Muscle of arm (tissue), 1 donor: ENCODE measurements at regions not wholly inside any gene's neighbourhood (a gene's known extent, or its start where the extent isn't known, plus 50 kb on each side); places are given as distances from the start of the nearest gene placed in this dataset.
"Not testable (repeated sequence)": the region's sequence is repeated elsewhere in the genome, so short reads cannot be mapped to it uniquely, and the experiment has no call there.

Experiments used
- DNase-seq: peaks from one replicate; pipeline ENCODE4 v3.0.0-alpha.2; 2013

DNA sequence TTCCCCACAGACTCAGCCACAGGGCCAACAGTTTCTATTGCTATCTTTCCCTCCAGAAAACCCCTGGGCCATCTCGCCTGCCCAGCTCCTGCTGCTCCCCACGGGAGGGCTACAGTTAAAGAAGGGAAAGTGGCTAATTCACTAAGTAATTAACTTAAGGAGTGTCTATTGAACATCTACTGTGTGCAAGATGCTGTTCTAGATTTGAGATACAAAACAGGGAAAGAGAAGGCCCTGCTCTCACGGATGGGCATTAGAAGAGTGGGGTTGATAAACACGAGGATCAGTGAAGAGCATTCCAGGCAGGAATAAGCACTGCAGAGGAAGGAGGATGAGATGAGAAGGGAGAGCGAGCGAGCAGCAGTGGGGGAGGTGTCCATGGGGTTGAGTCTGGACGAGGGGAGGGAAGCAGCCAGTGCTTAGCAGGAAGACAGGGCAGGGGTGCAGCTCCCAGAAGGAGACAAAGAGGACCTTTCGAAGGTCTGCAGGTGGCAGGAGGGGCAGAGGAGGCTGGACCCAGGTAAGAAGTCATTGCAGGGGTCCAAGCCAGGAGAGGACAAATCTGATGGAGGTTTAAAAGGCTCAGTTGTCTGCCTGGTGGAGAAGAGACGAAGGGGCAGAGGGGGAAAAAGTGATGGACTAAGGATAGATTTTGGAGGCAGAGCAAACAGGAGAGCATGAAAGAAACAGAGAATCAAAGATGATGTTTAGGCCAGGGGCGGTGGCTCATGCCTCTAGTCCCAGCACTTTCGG, 64.7 kb downstream of the KLF15 start:
- no peak for DNase-seq

DNA sequence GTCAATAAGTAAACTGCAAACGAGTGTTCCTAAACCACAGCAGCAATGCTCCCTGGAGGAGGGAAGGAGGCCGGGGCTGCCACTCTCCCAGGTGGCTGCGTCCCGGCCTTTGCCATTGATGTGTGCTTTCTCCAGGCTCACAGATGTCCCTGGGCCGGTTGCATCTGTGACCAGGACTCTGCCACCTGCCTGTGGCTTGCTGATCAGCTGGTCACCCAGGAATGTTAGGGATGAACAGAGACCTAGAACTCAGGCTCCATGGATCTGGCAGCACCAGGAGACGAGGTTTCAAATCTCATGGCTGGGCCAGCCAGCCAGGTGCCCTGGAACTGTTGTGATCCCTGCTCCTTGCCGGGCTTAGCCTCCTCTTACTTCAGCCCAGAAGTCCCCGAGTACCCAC, 65.7 kb downstream of the KLF15 start:
- DNase-seq: no peak

DNA sequence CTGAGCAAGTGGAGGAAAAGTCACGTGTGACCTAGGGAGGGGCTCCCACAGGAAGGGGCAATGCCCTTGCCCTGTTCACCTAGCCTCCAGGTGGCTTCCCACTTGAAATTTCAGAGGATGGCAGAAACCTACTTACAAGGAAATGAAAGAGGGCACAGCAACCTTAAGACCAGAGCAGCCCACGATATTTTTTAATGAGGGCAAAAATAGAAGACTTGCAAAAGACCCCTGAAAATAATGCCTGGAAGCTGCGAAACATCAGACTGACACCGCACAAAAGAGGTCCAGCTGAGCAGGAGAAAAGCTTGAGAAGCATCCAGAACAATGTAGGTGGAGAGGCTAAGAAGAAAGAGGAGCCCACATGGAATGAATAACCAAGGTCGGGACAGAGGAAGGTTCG, 66.1 kb downstream of the KLF15 start:
- no peak for DNase-seq

DNA sequence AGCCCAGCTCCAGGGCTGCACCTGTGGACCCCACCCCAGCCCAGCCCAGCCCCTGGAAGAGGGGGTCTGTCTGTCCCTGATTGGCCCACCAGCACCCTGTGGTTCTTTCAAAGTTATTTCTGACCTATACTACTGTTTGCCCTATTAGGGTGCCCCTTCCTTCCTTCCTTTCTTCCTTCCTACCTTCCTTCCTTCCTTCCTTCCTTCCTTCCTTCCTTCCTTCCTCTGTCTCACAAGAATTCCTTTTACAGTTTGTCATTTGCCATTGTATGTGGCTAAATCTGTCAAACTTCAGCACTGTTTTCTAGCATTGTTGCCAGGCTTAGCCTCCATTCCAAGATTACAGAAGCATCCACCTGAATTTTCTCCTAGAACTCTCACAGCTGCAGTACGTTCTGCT, 66.9 kb downstream of the KLF15 start:
- DNase-seq: no peak

DNA sequence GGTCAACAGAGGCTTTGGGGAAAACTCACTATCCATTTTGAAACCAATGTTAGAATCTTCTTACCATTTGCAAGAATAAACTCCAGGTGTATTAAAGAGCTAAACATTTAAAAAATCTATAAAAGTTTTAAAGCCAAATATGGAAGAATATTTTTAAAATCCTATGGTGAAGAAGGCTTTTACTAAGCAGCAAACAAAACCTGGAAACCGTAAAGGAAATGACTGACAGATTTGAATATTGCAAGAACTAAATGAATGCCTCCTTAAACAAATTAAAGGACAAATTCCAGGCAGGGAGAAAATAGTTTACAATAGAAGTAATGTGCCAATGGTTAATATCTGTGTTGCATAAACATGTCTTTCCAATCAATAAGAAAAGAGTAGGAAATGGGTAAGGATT, 68.1 kb downstream of the KLF15 start:
- no peak for DNase-seq

DNA sequence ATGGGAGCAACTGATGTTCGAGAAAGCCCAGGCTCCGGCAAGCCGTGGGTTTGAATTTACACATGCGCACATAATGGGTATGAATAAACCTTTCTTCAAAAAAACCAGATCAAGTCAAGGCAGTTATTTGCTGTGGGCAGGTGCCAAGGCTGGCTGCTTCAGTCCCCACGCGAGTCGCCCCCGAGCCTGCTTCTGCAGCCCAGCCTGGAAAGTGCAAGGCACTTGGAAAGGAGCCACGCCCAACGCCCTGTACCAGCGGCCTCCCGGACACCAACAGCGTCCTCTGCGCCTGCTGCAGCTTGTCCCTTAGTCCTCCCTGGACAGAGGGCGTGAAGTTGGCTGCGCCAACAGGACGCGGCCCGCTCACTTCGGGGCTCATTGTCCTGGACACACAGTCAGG, 68.9 kb downstream of the KLF15 start:
- no peak for DNase-seq

DNA sequence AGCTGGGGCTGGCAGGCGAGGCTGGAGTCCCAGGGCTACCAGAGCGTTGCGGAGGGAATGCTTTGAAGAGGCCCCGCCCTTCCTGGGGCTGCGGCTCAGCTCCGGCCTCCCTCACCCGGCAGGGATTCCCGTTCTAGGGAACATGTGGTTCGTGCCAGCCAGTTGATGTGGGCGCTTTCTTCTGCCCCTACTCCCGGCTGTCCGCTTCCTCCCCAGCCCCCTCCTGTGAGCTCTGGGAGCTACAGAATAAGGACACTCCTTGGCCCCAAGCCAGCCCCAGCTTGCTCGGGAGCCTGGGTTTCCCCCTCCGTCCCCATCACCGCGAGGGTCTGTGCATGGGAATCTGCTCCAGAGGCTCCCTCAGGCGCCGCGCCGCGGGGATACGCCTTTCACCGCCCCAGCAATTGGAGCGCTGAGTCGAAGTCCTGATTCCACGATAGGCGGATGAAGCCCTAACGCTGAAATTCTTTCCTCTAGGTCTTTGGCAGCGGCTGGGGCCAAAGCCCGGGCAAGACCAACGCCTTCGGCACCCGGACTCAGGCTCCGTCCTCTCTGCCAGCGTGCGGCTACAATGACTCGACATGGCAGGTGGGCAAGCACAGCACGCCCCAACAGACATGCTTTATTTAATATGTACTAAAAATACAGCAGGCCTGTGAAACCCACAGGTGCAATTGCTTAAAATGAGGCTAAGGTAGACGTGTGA, 69.5 kb downstream of the KLF15 start:
- DNase-seq: peak; percentile 27

DNA sequence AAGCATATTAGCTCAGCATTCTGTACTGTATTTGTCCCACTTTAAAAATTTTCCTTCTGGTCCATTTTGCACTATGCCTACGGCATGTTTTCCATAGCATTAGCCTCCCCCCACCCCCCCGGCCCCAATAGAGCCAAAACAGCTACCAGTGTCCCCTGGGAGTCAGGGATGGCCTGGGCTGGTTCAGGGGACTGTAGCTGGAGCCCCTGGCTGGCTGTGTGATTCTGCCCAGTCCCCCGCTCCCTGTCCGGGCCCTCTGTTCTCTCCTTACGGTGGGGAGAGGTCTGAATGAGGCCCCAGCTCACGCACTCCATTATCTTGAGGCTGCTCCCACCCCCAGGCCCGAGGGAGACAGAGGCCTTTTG, 70.1 kb downstream of the KLF15 start:
- DNase-seq: no peak

DNA sequence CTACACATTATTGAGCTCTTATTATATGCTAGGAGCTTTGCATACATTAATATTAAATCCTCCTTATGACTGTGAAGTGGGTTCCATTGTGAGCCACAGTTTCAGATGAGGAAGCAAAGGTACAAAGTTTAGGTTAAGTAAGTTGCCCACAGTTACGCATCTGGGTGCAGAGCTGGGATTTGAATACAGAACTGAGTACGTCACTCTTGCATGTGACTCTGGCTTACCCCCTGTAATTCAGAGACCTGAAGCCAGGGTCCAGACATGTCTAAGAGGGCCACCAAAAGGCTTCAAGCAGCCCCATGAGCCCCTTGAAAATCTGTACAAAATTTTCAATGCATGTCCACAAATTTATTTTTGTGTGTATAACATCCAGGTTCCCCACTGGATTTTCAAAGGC, 71.8 kb downstream of the KLF15 start:
- DNase-seq: no peak

DNA sequence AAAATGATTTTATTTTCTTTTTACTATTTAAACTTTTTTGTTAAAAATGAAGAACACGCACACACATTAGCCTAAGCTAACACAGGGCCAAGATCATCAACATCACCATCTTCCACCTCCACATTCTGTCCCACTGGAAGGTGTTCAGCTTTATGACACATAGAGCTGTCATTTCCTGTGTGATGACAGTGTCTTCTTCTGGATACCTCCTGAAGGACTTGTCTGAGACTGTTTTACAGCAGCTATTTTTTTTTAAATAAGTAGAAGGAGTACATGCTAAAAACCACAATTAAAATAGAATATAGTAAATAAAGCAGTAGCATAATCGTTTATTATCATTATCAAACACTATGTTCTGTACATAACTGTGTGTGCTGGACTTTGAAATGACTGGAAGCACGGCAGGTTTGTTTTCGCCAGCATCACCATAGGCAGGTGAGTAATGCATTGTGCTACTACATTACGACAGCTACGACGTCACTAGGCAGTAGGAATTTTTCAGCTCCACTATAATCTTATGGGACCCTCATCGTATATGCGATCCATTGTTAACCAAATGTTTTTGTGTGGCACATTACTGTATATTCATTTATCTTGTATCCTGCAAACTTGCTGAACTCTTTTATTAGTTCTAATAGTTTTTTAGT, 72.8 kb downstream of the KLF15 start:
- no peak for DNase-seq

DNA sequence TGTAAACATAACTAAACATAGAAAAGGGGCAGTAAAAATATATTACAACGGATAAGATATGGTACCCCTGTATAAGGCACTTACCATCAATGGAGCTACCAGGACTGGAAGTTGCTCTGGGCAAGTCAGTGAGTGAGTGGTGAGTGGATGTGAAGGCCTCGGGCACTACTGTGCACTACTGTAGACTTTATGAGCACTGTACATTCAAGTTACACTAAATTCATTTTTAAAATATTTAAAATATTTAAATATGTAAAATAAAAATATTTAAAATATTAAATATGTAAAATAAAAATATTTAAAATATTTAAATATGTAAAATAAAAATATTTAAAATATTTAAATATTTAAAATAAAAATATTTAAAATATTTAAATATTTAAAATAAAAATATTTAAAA, 73.6 kb downstream of the KLF15 start:
- DNase-seq: not testable (repeated sequence)

DNA sequence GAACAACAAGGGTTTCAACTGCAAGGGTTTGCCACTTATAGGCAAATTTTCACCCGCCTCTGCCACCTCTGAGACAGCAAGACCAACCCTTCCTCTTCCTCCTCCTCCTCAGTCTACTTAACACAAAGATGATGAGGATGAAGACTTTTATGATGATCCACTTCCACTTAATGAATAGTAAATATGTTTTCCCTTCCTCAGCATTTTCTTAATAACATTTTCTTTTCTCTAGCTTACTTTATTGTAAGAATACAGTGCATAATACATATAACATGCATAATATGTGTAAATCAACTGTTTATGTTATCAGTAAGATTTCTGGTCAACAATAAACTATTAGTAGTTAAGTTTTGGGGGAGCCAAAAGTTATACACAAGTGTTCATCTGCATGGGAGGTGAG, 77.4 kb downstream of the KLF15 start:
- no peak for DNase-seq

DNA sequence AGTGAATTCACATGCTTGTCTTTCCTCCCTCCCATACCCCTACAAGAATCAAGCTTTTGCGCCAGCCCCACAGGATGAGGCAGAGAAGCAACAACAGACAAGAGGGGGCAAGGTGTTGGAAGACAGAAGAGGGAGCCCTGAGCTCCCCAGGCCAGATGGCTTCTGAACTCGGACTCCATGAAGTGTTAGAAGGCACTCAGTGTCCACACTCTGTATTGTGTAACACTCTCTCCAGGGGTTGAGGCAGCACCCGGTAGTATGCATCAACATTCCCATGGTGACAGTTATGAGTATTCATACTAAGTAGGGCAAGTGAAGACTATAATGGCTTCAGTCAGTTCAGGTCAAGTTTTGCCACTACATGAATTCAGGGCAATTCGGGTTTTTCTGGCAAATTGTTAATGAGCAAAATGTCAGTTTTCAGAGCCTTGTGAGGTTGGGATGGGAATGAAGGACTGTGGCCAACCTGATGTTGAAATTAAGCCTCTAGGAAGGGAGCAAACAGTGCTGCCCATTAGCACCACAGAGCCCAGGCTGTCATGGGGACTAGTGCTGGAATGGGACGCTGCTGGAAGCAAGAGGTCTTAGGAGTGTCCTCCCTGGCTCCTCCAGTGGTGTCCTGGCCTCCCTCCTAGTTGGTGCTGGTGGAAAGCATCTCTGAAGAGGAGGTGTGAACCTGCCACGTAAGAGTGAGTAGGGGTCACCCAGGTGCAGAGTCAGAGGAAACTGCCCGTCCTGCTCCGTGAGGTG, 79.4 kb downstream of the KLF15 start:
- no peak for DNase-seq

DNA sequence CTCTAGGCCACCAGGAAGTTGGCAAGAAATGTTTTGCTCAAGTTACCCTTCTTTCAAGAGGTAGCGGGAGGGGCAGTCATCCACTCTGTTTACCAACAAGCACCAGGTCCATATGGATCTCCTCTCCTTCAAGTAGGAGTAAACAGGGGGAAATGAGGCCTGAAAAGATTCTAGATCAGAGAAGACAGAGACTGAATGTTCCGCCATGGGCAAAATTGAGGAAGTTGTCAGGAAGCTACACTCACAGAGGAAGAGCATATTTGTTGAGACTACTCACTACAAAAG, 81.6 kb downstream of the KLF15 start:
- no peak for DNase-seq

DNA sequence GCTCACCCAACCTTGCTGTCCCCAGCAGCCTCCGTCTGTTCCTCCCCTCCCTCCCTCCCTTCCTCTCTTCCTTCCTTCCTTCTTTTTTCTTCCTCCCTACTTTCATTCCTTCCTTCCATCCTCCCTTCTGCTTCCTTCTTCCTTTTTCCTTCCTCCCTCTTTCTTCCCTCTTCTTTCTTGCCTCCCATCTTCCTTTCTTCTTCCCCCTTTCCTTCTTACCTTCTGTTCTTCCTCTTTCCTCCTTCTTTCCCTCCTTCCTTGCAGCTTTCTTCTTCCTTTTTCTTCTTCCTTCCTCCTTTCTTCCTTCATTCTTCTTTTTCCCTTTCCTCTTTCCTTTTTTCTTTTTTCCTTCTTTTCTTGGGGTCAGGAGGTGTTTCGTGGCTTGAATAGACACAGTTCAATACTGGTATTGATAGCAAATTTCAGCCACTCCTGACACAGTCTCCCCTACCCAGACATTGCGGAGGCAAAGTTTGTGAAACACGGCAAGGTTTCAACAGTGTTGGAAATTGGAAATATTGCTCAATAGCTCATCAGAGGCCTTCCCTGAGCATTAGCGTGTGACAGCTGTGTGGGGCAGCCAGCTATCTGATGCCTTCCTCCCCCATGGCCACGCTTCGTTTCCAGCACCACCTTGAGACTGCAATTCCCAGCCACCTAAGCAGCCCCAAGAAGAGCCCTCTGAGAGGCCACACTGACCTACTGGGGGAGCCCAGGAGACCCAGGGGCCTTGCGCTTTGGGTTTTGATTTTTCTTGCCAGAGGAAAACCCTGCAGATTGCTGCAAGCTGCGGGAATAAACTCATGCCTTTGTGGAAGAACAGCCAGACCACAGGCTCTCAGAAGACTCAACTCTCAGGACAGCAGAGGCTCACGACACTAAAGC, 82.2 kb downstream of the KLF15 start:
- DNase-seq: no peak

DNA sequence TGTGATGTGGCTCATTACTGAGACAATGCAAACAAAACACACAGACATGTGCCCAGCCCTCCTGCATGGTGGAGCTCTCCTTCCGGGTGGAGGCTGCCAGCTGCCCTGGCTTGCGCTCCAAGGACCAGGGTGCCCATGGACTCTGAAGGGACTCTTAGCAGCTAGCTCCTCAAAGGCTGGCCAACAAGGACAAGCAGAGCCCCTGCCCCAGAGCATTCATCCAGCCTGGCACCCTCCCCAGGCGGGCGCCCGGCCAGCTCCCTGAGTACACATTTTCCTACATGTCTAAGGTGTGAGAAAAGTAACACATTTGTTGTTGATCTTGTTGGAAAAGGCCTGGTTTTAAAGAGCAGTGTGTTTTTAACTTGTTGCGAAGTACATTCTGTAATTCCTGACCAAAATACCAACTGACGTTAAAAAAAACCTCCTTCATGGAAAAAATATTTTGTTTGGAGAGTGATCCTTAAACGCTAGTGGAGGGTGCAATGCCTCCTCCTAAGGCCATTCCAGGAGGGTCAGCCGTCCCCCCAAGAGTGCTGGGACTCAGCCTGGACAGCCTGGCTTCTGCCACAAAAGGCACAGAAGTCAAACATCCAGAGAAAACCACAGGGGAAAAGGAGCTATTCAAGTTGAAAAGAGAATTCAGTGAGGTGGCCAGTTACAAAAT, 86.9 kb downstream of the KLF15 start:
- DNase-seq: peak; percentile 16

DNA sequence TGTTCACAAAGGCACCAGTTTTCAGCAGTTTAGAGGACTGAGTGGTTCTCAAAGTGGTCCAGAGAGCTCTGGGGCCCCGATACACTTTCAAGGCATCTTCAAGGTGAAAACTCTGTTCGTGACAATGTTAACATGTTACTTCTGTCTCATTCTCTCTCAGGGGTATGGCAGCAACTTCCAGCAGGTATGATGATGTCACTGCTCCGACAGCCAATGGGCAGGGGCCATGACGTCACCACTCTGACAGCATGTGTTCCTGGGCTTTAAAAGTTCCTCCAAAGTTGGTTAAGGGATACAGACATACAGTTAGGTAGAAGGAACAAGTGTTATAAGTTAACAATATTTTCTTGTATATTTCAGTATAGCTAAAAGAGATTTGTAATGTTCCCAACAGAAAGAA, 87.9 kb downstream of the KLF15 start:
- DNase-seq: no peak

DNA sequence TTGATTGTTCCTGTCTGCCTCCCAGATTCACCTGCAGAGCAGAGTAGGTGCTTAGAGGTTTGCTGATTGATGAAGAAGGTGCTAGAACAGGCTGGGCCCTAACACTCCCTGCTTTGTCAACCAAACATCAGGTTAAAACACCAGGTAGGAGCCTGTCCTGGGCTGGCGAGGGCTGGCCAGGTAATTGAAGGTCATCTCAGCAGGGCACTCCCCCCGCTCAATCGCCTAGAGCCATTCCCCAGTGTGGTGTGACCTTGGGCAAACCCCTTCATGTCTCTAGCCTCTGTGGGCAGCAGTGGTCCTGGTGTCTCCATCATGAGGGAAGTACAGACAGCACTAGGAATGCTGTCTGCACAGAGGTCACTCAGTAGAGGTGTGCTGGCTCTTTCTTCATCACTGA, 88.3 kb downstream of the KLF15 start:
- no peak for DNase-seq

DNA sequence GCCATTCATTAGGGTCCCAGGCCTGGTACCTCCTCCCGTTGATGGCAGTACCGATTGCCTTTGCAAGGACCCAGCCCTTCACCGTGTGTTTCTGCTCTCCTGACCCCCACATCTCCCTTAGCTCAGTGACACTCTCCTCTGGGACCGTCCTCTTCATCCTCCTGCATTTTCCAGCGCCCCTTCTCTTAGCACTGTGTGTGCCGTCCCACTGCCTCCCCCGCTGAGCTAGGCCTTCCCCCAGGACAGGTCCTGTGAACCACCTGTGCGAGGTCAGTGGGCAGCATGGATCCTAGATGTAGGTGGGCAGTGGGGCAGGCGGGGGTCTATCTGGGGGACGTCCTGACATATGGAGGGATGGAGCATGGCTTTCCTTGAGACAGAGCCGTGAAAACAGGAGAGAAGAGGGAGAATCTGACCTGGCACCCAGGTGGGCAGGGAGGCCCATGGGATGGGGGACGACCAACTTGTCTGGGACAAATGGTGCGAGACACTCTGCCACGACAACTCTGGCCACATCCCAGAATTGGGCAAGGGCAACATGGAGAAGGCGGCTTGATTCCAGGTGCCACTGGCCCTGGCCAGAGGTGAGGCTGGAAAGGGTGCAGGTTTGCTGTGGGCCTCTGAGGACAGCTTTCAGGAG, 87.7 kb upstream of the ALDH1L1 start:
- DNase-seq: no peak

DNA sequence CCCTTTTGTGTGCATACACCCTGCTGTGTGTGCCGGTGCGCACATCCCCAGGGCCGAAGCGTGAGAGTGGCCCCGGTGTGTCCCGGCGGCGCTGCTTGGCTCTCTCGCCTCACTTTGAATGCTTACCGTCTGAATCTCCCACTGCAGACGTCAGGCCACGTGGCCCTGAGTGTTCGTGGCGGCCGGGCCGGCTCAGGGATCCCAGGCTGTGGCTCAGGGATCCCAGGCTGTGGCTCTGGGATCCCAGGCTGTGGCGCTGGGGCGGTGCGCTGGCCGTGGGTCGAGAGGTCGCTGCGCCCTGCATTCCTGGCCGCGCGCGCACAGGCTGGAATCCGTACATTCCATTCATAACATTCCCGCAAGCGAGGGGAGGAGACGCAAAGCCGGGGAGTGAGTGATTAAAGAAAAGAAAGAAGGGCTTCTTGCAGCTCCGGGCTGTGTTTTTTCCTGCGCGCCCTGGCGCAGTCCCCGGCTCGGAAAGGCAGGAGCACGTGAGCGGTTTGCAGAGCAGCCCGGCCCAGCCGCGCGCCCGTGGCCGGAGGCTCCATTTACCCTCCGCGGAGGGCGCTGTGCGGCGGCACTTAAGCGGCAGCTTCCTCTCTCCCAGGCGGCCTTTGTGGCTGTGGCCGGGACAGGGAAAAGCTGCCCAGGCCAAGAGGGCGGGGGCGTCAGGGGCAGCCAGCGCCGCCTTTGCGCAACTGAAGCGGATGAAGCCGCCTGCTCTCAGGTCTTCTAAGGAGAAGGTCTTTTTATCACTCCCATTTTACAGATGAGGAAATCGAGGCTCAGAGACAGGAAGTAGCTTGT, 87.0 kb upstream of the ALDH1L1 start:
- DNase-seq: peak; percentile 59
